IPS DF 6.9 (cell line): ENCODE measurements at regions not wholly inside any gene's neighbourhood (a gene's known extent, or its start where the extent isn't known, plus 50 kb on each side); places are given as distances from the start of the nearest gene placed in this dataset.

Source experiments
- DNase-seq: peaks from one replicate; pipeline ENCODE4 v3.0.0-alpha.2; 2013; ENCODE audit warnings: low read depth, low spot score
- H3K27ac ChIP-seq: one replicate; pipeline ENCODE4 v1.5.1; 2013; ENCODE audit warnings: low read length, control low read depth
- H3K27me3 ChIP-seq: 2 replicates; pipeline ENCODE4 v1.6.1; 2013; ENCODE audit warnings: mild to moderate bottlenecking, low read length; ENCODE audit not compliant: control insufficient read depth, insufficient read depth
- H3K36me3 ChIP-seq: 2 replicates; pipeline ENCODE4 v1.6.1; 2013; ENCODE audit warnings: low read length; ENCODE audit not compliant: control insufficient read depth, insufficient read depth
- H3K4me1 ChIP-seq: 2 replicates; pipeline ENCODE4 v1.6.1; 2013; ENCODE audit warnings: low read length; ENCODE audit not compliant: control insufficient read depth, insufficient read depth
- H3K4me3 ChIP-seq: 2 replicates; pipeline ENCODE4 v1.5.1; 2013; ENCODE audit warnings: mild to moderate bottlenecking, low read length
- H3K9me3 ChIP-seq: 2 replicates; pipeline ENCODE4 v1.6.1; 2013; ENCODE audit warnings: low read length, inconsistent platforms; ENCODE audit not compliant: control insufficient read depth, insufficient read depth
- WGBS: extraction: QIAGEN DNeasy Blood & Tissue Kit; methylation state at CpG from one replicate; pipeline ENCODE4 v1.1.7; 2013; ENCODE audit warnings: mixed read lengths, missing lambda C conversion rate; ENCODE audit not compliant: insufficient read length, insufficient coverage; 5-methylcytosine and 5-hydroxymethylcytosine counted together

GRCh38 chr20:50399917-50400704 is 110.1 kb upstream of the PTPN1 start:
- Histone ChIP-seq H3K27ac (no peak overlapping the region), H3K36me3 (no peaks in the 10 kb centered on the region), H3K9me3 (no peaks in the 10 kb centered on the region), H3K4me1 (no peaks in the 10 kb centered on the region), H3K4me3 (no peak overlapping the region), H3K27me3 (no peaks in the 10 kb centered on the region)
- DNase-seq: no peak
- no CpG with 5 or more reads among the region's 15 CpGs for WGBS

- Histone ChIP-seq H3K36me3 (no peaks in the 10 kb centered on the region), H3K27me3 (no peaks in the 10 kb centered on the region), H3K9me3 (no peaks in the 10 kb centered on the region), H3K4me1 (no peaks in the 10 kb centered on the region), H3K4me3 (no peak overlapping the region), H3K27ac (no peak overlapping the region)
- DNase-seq: no peak
- no CpG with 5 or more reads among the region's 17 CpGs for WGBS
Observed at GRCh38 chr20:50400705-50401586, 109.2 kb upstream of the PTPN1 start.

- no peak overlapping the region for H3K27ac ChIP-seq
Observed at GRCh38 chr20:50401587-50402418, 108.4 kb upstream of the PTPN1 start.

GRCh38 chr20:50403565-50404418 is 106.4 kb upstream of the PTPN1 start:
- Histone ChIP-seq H3K9me3 (no peaks in the 10 kb centered on the region), H3K27me3 (no peaks in the 10 kb centered on the region), H3K27ac (no peak overlapping the region), H3K4me3 (no peak overlapping the region), H3K4me1 (no peaks in the 10 kb centered on the region), H3K36me3 (no peaks in the 10 kb centered on the region)
- DNase-seq: no peak
- no CpG with 5 or more reads among the region's 13 CpGs for WGBS

More at GRCh38 chr20:50401587-50402418, 108.4 kb upstream of the PTPN1 start:
- Histone ChIP-seq H3K9me3 (no peaks in the 10 kb centered on the region), H3K4me1 (no peaks in the 10 kb centered on the region), H3K27me3 (no peaks in the 10 kb centered on the region), H3K36me3 (no peaks in the 10 kb centered on the region), H3K4me3 (no peak overlapping the region)
- WGBS: no CpG with 5 or more reads among the region's 9 CpGs
- no peak for DNase-seq

GRCh38 chr20:50404419-50405234 is 105.6 kb upstream of the PTPN1 start:
- Histone ChIP-seq H3K27ac (no peak overlapping the region), H3K4me1 (no peaks in the 10 kb centered on the region), H3K9me3 (no peaks in the 10 kb centered on the region), H3K27me3 (no peaks in the 10 kb centered on the region), H3K36me3 (no peaks in the 10 kb centered on the region), H3K4me3 (no peak overlapping the region)
- DNase-seq: no peak
- WGBS: no CpG with 5 or more reads among the region's 9 CpGs

GRCh38 chr20:50405235-50405914 is 104.8 kb upstream of the PTPN1 start:
- no peaks in the 10 kb centered on the region for H3K9me3 ChIP-seq
- no peaks in the 10 kb centered on the region for H3K4me1 ChIP-seq
- no peak overlapping the region for H3K27ac ChIP-seq
- no CpG with 5 or more reads among the region's 10 CpGs for WGBS
- no peak overlapping the region for H3K4me3 ChIP-seq
- H3K27me3 ChIP-seq: no peaks in the 10 kb centered on the region
- no peaks in the 10 kb centered on the region for H3K36me3 ChIP-seq
- no peak for DNase-seq

- no peaks in the 10 kb centered on the region for H3K4me1 ChIP-seq
- no peaks in the 10 kb centered on the region for H3K9me3 ChIP-seq
- no peak for DNase-seq
- H3K27ac ChIP-seq: no peak overlapping the region
- no peaks in the 10 kb centered on the region for H3K36me3 ChIP-seq
- H3K4me3 ChIP-seq: no peak overlapping the region
- WGBS: no CpG with 5 or more reads among the region's 6 CpGs
- H3K27me3 ChIP-seq: no peaks in the 10 kb centered on the region
Observed at GRCh38 chr20:50405915-50406609, 104.1 kb upstream of the PTPN1 start.

- no peaks in the 10 kb centered on the region for H3K27me3 ChIP-seq
- no peak overlapping the region for H3K27ac ChIP-seq
- WGBS: no CpG with 5 or more reads among the region's 9 CpGs
- no peaks in the 10 kb centered on the region for H3K9me3 ChIP-seq
- DNase-seq: no peak
- no peaks in the 10 kb centered on the region for H3K4me1 ChIP-seq
- no peaks in the 10 kb centered on the region for H3K36me3 ChIP-seq
- H3K4me3 ChIP-seq: no peak overlapping the region
Observed at GRCh38 chr20:50406610-50407136, 103.5 kb upstream of the PTPN1 start.
